Mesenchymal stem cell (in vitro differentiated cells and primary cell): ENCODE measurements at regions not wholly inside any gene's neighbourhood (a gene's known extent, or its start where the extent isn't known, plus 50 kb on each side); places are given as distances from the start of the nearest gene placed in this dataset.

Source experiments
- DNase-seq: peaks from one replicate; pipeline ENCODE4 v3.0.0-alpha.2; 2013
- H2AFZ ChIP-seq: one replicate; pipeline ENCODE4 v1.6.1; 2013; ENCODE audit warnings: low read depth, mild to moderate bottlenecking, control low read depth, inconsistent platforms, low read length, moderate library complexity
- H2AK5ac ChIP-seq: 2 replicates; pipeline ENCODE4 v1.6.1; 2013; ENCODE audit warnings: low read length, moderate library complexity, mild to moderate bottlenecking, inconsistent platforms; ENCODE audit not compliant: severe bottlenecking
- H2BK120ac ChIP-seq: one replicate; pipeline ENCODE4 v1.6.1; 2013; ENCODE audit warnings: low read depth, mild to moderate bottlenecking, inconsistent platforms, low read length, moderate library complexity
- H2BK12ac ChIP-seq, 2 experiments: one replicate each; pipeline ENCODE4 v1.6.1; 2013; ENCODE audit warnings: inconsistent platforms in 2 of 2, low read length in 2 of 2, mild to moderate bottlenecking in 2 of 2, moderate library complexity in 2 of 2, control low read depth in 1 of 2
- H2BK15ac ChIP-seq: one replicate; pipeline ENCODE4 v1.6.1; 2013; ENCODE audit warnings: mild to moderate bottlenecking, low read depth, inconsistent platforms; ENCODE audit not compliant: poor library complexity, severe bottlenecking
- H2BK5ac ChIP-seq: 2 replicates; pipeline ENCODE4 v1.6.1; 2013; ENCODE audit warnings: low read depth, mild to moderate bottlenecking, low read length, control low read depth, inconsistent platforms; ENCODE audit not compliant: poor library complexity, severe bottlenecking
- H3K14ac ChIP-seq, 2 experiments: one replicate each; pipeline ENCODE4 v1.6.1; 2013; ENCODE audit warnings: inconsistent platforms in 2 of 2, low read length in 2 of 2, control low read depth in 1 of 2, mild to moderate bottlenecking in 1 of 2, moderate library complexity in 1 of 2
- H3K18ac ChIP-seq, 2 experiments: one replicate each; pipeline ENCODE4 v1.6.1; 2013; ENCODE audit warnings: inconsistent platforms in 2 of 2, low read length in 2 of 2, control low read depth in 1 of 2, low read depth in 1 of 2, mild to moderate bottlenecking in 1 of 2
- H3K23ac ChIP-seq, 2 experiments: one replicate each; pipeline ENCODE4 v1.6.1; 2013; ENCODE audit warnings: inconsistent platforms in 2 of 2, low read length in 2 of 2, mild to moderate bottlenecking in 2 of 2, moderate library complexity in 2 of 2, control low read depth in 1 of 2
- H3K27ac ChIP-seq: 2 replicates; pipeline ENCODE4 v1.5.1; 2013; ENCODE audit warnings: mild to moderate bottlenecking, moderate library complexity, low read length, control low read depth, inconsistent platforms; ENCODE audit not compliant: poor library complexity, severe bottlenecking
- H3K27me3 ChIP-seq, 2 experiments: 2 replicates each; pipeline versions ENCODE4 v1.6.1 to v1.7.0; 2013; ENCODE audit warnings: low read length in 2 of 2, mild to moderate bottlenecking in 2 of 2, moderate library complexity in 2 of 2, control low read depth in 1 of 2, inconsistent platforms in 1 of 2; ENCODE audit not compliant: control insufficient read depth in 1 of 2, insufficient read depth in 1 of 2
- H3K36me3 ChIP-seq, 2 experiments: 2 replicates each; pipeline versions ENCODE4 v1.6.1 to v1.7.0; 2013; ENCODE audit warnings: low read length in 2 of 2, control low read depth in 1 of 2, inconsistent platforms in 1 of 2, low read depth in 1 of 2, mild to moderate bottlenecking in 1 of 2; ENCODE audit not compliant: insufficient read depth in 2 of 2, control insufficient read depth in 1 of 2
- H3K4ac ChIP-seq, 2 experiments: one replicate each; pipeline ENCODE4 v1.6.1; 2013; ENCODE audit warnings: inconsistent platforms in 2 of 2, low read length in 2 of 2, mild to moderate bottlenecking in 2 of 2, moderate library complexity in 2 of 2, control low read depth in 1 of 2, low read depth in 1 of 2
- H3K4me1 ChIP-seq: 2 replicates; pipeline ENCODE4 v1.6.1; 2013; ENCODE audit warnings: low read depth, low read length, control low read depth; ENCODE audit not compliant: control insufficient read depth, insufficient read depth
- H3K4me2 ChIP-seq: 2 replicates; pipeline ENCODE4 v1.6.1; 2013; ENCODE audit warnings: low read length, mild to moderate bottlenecking, inconsistent platforms; ENCODE audit not compliant: poor library complexity, severe bottlenecking
- H3K4me3 ChIP-seq, 2 experiments: 2 replicates each; pipeline versions ENCODE4 v1.5.1 to v1.7.0; 2013; ENCODE audit warnings: low read length in 2 of 2, mild to moderate bottlenecking in 2 of 2, control low read depth in 1 of 2, low read depth in 1 of 2; ENCODE audit not compliant: insufficient read depth in 1 of 2
- H3K79me1 ChIP-seq: replicated peaks from 2 replicates; pipeline ENCODE4 v1.6.1; 2013; ENCODE audit warnings: mild to moderate bottlenecking, control low read depth, low read length, inconsistent platforms; ENCODE audit not compliant: poor library complexity, severe bottlenecking
- H3K9ac ChIP-seq: 2 replicates; pipeline ENCODE4 v1.7.0; 2013; ENCODE audit warnings: mild to moderate bottlenecking, low read length, moderate library complexity
- H3K9me3 ChIP-seq: 2 replicates; pipeline ENCODE4 v1.7.0; 2013; ENCODE audit warnings: mild to moderate bottlenecking, low read length; ENCODE audit not compliant: control insufficient read depth
- H4K8ac ChIP-seq: one replicate; pipeline ENCODE4 v1.6.1; 2013; ENCODE audit warnings: inconsistent platforms, mild to moderate bottlenecking, low read length, moderate library complexity
- H4K91ac ChIP-seq: one replicate; pipeline ENCODE4 v1.6.1; 2013; ENCODE audit warnings: mild to moderate bottlenecking, low read length, inconsistent platforms
- whole genome bisulfite sequencing: methylation state at CpG from one replicate; pipeline ENCODE4 v1.1.7; 2013; ENCODE audit warnings: mixed read lengths; 5-methylcytosine and 5-hydroxymethylcytosine counted together

- no peak for DNase-seq
- no peak overlapping the region for H3K27ac ChIP-seq
- H2AFZ ChIP-seq: no peak overlapping the region
- no peak overlapping the region for H3K18ac ChIP-seq
- no peak overlapping the region for H2AK5ac ChIP-seq
- H3K27me3 ChIP-seq: no peaks in the 10 kb centered on the region
- H2BK15ac ChIP-seq: no peak overlapping the region
- no peak overlapping the region for H4K91ac ChIP-seq
- no peak overlapping the region for H2BK5ac ChIP-seq
- H3K79me1 ChIP-seq: no peaks in the 10 kb centered on the region
- H4K8ac ChIP-seq: no peak overlapping the region
- WGBS: 36% methylated on average over 5 of the region's 5 CpGs
- no peak overlapping the region for H3K9ac ChIP-seq
- no peak overlapping the region for H2BK120ac ChIP-seq
- H3K23ac ChIP-seq: no peak overlapping the region
- H3K4me2 ChIP-seq: no peak overlapping the region
- H3K36me3 ChIP-seq: no peaks in the 10 kb centered on the region
- H3K4ac ChIP-seq: no peak overlapping the region
- no peaks in the 10 kb centered on the region for H3K9me3 ChIP-seq
- no peaks in the 10 kb centered on the region for H3K4me1 ChIP-seq
- no peak overlapping the region for H3K4me3 ChIP-seq
- H3K14ac ChIP-seq: no peak overlapping the region
- H2BK12ac ChIP-seq: no peak overlapping the region
Measured at GRCh38 chr1:17904290-17904689, 149.2 kb downstream of the ACTL8 start.

- Histone ChIP-seq H3K9me3 (no peaks in the 10 kb centered on the region), H2BK120ac (no peak overlapping the region), H3K23ac (no peak overlapping the region), H3K36me3 (no peaks in the 10 kb centered on the region), H2BK12ac (no peak overlapping the region), H3K27ac (no peak overlapping the region), H4K8ac (no peak overlapping the region), H2BK5ac (no peak overlapping the region), H2AK5ac (no peak overlapping the region), H3K27me3 (peaks cover 0 to 5% of the 10 kb centered on the region in 2 experiments), H3K9ac (no peak overlapping the region), H3K18ac (no peak overlapping the region), H3K4me2 (no peak overlapping the region), H3K4me1 (no peaks in the 10 kb centered on the region), H4K91ac (no peak overlapping the region), H2BK15ac (no peak overlapping the region), H3K14ac (no peak overlapping the region), H3K79me1 (no peaks in the 10 kb centered on the region), H3K4ac (no peak overlapping the region), H2AFZ (no peak overlapping the region), H3K4me3 (no peak overlapping the region)
- WGBS: 63% methylated on average over 3 of the region's 3 CpGs
- DNase-seq: no peak
Measured at GRCh38 chr1:17907999-17908398, 152.9 kb downstream of the ACTL8 start.

- Histone ChIP-seq H2BK5ac (no peak overlapping the region), H3K18ac (no peak overlapping the region), H3K27me3 (peaks cover 0 to 12% of the 10 kb centered on the region in 2 experiments), H2BK12ac (no peak overlapping the region), H2AFZ (no peak overlapping the region), H3K27ac (no peak overlapping the region), H2BK120ac (no peak overlapping the region), H3K23ac (no peak overlapping the region), H3K4ac (no peak overlapping the region), H4K91ac (no peak overlapping the region), H2BK15ac (no peak overlapping the region), H3K9ac (peak overlapping the region; percentile 18), H3K79me1 (no peaks in the 10 kb centered on the region), H4K8ac (no peak overlapping the region), H3K36me3 (no peaks in the 10 kb centered on the region), H3K9me3 (no peaks in the 10 kb centered on the region), H3K14ac (no peak overlapping the region), H3K4me3 (no peak overlapping the region), H3K4me2 (no peak overlapping the region), H2AK5ac (no peak overlapping the region), H3K4me1 (no peaks in the 10 kb centered on the region)
- no peak for DNase-seq
Measured at GRCh38 chr1:17908945-17909344, 153.8 kb downstream of the ACTL8 start.

- no peak overlapping the region for H3K27ac ChIP-seq
- H3K4ac ChIP-seq: no peak overlapping the region
- H4K8ac ChIP-seq: no peak overlapping the region
- no peak overlapping the region for H3K4me2 ChIP-seq
- H2AFZ ChIP-seq: no peak overlapping the region
- H3K27me3 ChIP-seq: peaks cover 0 to 19% of the 10 kb centered on the region in 2 experiments
- H3K4me1 ChIP-seq: no peaks in the 10 kb centered on the region
- H3K79me1 ChIP-seq: no peaks in the 10 kb centered on the region
- H2BK15ac ChIP-seq: no peak overlapping the region
- H3K36me3 ChIP-seq: no peaks in the 10 kb centered on the region
- H2AK5ac ChIP-seq: no peak overlapping the region
- no peak overlapping the region for H4K91ac ChIP-seq
- H3K18ac ChIP-seq: no peak overlapping the region
- no peak for DNase-seq
- no peaks in the 10 kb centered on the region for H3K9me3 ChIP-seq
- no peak overlapping the region for H2BK12ac ChIP-seq
- no peak overlapping the region for H3K14ac ChIP-seq
- no peak overlapping the region for H2BK120ac ChIP-seq
- no peak overlapping the region for H3K4me3 ChIP-seq
- peak overlapping the region; percentile 18 for H3K9ac ChIP-seq
- 44% methylated on average over 4 of the region's 4 CpGs for WGBS
- no peak overlapping the region for H3K23ac ChIP-seq
- no peak overlapping the region for H2BK5ac ChIP-seq
Measured at GRCh38 chr1:17909634-17910033, 154.5 kb downstream of the ACTL8 start.
